Psoas muscle (tissue), 7 donors: ENCODE measurements at regions not wholly inside any gene's neighbourhood (a gene's known extent, or its start where the extent isn't known, plus 50 kb on each side); places are given as distances from the start of the nearest gene placed in this dataset.

Source experiments
- ATAC-seq, 4 donors: fragments of 200-7000 bp; cut with Tn5 transposase; one replicate each; pipeline ENCODE4 v1.9.1; 2020; ENCODE audit warnings: moderate library complexity in 3 of 4, mild to moderate bottlenecking in 2 of 4
- DNase-seq, 2 donors: peaks; one replicate each; pipeline ENCODE4 v3.0.0-alpha.2; 2020
- H3K27ac ChIP-seq: fragments of 200-600 bp; one replicate; pipeline ENCODE4 v1.8.0; 2022
- H3K27me3 ChIP-seq, 3 donors: fragments of 200-600 bp in 1 of 3; one replicate each; pipeline versions ENCODE4 v1.6.1 to v1.8.0; 2013 to 2022; ENCODE audit warnings: low read length in 2 of 3, mild to moderate bottlenecking in 2 of 3, moderate library complexity in 1 of 3; ENCODE audit not compliant: insufficient read depth in 3 of 3
- H3K36me3 ChIP-seq, 2 donors: fragments of 200-600 bp in 1 of 2; one replicate each; pipeline versions ENCODE4 v1.6.1 to v1.8.0; 2013 to 2022; ENCODE audit warnings: low read depth in 1 of 2, mild to moderate bottlenecking in 1 of 2, moderate library complexity in 1 of 2; ENCODE audit not compliant: insufficient read depth in 1 of 2
- H3K4me1 ChIP-seq: fragments of 200-600 bp; one replicate; pipeline ENCODE4 v1.8.0; 2022
- H3K4me3 ChIP-seq: fragments of 200-600 bp; one replicate; pipeline ENCODE4 v1.8.0; 2022; ENCODE audit warnings: mild to moderate bottlenecking
- H3K9me3 ChIP-seq: fragments of 200-600 bp; one replicate; pipeline ENCODE4 v1.8.0; 2022
- WGBS, 3 donors: extraction: QIAGEN DNeasy Blood & Tissue Kit; methylation state at CpG; one replicate each; pipeline versions ENCODE4 v1.1.6 to v1.1.7; 2013; 5-methylcytosine and 5-hydroxymethylcytosine counted together
- intact Hi-C, 2 donors: fragments of 100-400 bp; cut with DNase I; formaldehyde crosslinking; loops; one replicate each; pipeline versions ENCODE4 v1.11.0 to v1.14.2; 2022
- TF ChIP-seq, protein P1 (sequence below): fragments of 200-600 bp; IDR thresholded peaks from one replicate; pipeline ENCODE4 v1.8.0; 2022; ENCODE audit warnings: antibody characterized with exemption
- donor health status: healthy with polysubstance abuse.
- donor health status: DM: no; HTN: no; CAD: no; lungs with moderate emphysema.
- donor health status: Bipolar disorder and iron deficiency.
- donor health status: healthy.
- donor health status: DM: yes; HTN: yes; CAD: no.
- donor health status: DM: no; HTN: no; CAD: no.
- donor health status: DM: yes; HTN: yes; CAD: no.

DNA sequence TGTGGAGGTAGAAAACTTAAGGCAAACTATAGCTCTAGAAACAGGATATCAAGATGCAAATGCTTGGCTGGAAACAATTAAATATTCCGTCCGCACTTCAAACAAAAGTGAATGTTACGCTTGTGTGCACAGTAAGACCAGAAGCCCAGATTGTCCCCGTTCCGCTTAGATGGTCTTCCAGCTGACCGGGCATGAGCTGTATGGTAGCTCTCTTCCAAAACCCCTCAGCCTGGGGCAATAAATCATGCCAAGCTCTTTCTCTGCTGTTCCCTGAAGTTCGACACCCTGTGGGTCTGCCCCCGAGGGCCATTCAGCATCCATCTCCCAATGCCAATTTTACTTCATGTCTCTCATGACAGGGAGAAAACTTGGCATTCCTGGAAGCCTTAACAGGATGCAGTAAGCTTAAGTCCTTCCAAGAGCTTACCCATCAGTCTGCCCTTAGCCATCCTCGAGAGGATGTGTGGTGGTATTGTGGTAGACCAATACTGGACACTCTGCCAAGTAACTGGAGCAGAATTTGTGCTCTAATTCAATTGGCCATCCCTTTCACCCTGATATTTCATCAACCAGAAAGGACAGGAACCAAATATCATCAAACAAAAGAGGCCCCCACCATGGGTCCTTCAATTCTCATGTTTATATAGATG lies 70.7 kb upstream of the RANBP6 start:
- no peak overlapping the region for H3K27ac ChIP-seq
- H3K36me3 ChIP-seq = no peaks in the 10 kb centered on the region
- H3K9me3 ChIP-seq = no peaks in the 10 kb centered on the region
- TF ChIP-seq, protein P1, sequence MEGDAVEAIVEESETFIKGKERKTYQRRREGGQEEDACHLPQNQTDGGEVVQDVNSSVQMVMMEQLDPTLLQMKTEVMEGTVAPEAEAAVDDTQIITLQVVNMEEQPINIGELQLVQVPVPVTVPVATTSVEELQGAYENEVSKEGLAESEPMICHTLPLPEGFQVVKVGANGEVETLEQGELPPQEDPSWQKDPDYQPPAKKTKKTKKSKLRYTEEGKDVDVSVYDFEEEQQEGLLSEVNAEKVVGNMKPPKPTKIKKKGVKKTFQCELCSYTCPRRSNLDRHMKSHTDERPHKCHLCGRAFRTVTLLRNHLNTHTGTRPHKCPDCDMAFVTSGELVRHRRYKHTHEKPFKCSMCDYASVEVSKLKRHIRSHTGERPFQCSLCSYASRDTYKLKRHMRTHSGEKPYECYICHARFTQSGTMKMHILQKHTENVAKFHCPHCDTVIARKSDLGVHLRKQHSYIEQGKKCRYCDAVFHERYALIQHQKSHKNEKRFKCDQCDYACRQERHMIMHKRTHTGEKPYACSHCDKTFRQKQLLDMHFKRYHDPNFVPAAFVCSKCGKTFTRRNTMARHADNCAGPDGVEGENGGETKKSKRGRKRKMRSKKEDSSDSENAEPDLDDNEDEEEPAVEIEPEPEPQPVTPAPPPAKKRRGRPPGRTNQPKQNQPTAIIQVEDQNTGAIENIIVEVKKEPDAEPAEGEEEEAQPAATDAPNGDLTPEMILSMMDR = no peak
- ATAC-seq (no peak), DNase-seq (no peak)
- H3K4me3 ChIP-seq = no peak overlapping the region
- intact Hi-C loops = no loop called here
- 75 to 81% (median 81%) methylated on average over 9 of the region's 9 CpGs for WGBS, 3 donors
- peaks cover 15% of the 10 kb centered on the region for H3K4me1 ChIP-seq
- peaks cover 0 to 2% (median 0%) of the 10 kb centered on the region in 3 donors for H3K27me3 ChIP-seq

DNA sequence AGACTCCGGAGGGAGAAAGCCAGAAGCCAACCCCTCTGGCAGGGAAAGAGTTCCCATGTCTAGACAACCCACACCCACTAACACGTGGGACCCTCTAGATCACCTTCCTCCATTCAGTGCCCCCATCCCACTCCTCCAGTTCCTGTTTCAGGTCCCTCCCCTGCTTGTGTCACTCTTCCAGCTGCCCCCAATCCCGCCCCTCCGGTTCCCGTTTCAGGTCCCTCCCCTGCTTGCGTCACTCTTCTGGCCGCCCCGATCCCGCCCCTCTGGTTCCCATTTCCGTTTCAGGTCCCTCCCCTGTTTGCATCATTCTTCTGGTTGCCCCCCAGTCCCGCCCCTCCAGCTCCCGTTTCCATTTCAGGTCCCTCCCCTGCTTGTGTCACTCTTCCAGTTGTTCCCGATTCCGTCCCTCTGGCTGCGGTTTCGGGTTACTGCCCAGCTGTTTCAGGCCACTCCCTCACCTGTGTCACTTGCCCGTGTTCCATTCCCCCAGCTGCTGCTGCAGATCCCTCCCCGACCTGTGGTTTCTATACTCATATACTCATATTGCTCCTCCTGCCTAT lies 64.8 kb upstream of the RANBP6 start:
- ATAC-seq = peak; percentile 96 to 98 (median 96)
- Histone ChIP-seq H3K27me3 (peaks cover 0 to 2% (median 0%) of the 10 kb centered on the region in 3 donors), H3K4me1 (no peaks in the 10 kb centered on the region), H3K36me3 (no peaks in the 10 kb centered on the region), H3K27ac (peak overlapping the region; percentile 79), H3K9me3 (no peaks in the 10 kb centered on the region), H3K4me3 (peak overlapping the region; percentile 60)
- intact Hi-C loops = no loop called here
- DNase-seq = peak; percentile 86 to 93
- TF ChIP-seq, protein P1 = no peak
- WGBS, 3 donors = 9 to 24% (median 14%) methylated on average over 18 of the region's 18 CpGs

DNA sequence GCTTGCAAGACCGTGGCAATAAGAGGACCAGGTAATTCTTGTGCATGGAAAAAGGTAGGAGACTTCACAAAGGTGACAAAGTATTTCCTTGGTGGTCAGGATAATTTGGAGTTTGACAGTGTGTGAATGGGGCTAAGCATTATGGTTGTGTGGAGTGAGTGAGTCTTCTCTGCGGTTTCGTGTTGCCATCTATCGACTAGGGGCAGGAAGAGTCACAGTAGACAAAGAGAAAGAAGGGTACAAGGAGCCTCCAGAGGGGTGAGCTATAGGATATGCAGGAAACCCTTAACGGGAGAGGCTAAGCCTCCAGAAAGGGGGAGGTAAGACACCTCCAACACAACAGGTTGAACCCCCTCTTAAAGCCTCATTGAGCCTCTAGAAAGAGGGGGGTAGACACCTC lies 64.0 kb upstream of the RANBP6 start:
- intact Hi-C loops = no loop called here
- TF ChIP-seq, protein P1 = no peak
- 82 to 87% (median 84%) methylated on average over 5 of the region's 5 CpGs for WGBS, 3 donors
- Histone ChIP-seq H3K4me3 (peak overlapping the region; percentile 60), H3K27ac (no peak overlapping the region), H3K27me3 (no peaks in the 10 kb centered on the region), H3K36me3 (no peaks in the 10 kb centered on the region), H3K9me3 (no peaks in the 10 kb centered on the region), H3K4me1 (no peaks in the 10 kb centered on the region)
- ATAC-seq (peak in 1 of 4 donors; percentile 20), DNase-seq (no peak)

DNA sequence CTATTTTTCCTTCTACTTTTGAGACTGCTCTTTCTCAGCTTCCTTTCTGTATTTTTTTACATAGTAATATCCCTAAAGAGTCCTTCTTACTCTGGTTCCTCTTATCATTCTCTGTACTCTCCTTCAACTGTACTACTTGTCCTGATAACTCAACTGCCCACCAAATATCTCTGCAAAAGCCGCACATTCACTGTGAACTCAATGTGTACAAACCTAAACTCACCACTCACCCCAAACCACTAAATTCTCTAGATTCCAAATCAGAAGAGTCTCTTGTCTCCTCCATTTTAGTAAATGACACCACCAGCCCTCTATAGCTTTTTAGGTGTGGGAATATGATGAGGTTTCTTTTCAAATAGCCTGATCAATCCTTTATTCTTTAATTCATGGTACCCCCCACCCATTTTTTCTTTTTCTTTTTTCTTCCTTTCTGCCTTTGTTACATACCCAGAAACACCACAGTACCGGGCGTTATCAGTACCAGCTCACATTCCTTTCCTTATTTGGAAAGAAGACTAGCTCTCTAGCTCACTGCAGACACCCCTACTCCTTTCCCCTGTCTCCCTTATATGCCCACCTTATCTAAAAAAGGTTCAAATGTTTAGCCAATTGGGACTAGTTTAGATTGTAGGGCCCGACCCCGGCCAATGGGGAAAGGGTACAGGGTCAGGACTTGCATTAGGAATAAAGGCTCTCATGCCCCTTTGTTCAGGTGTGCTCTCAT lies 63.1 kb upstream of the RANBP6 start:
- 78 to 89% (median 80%) methylated on average over 5 of the region's 5 CpGs for WGBS, 3 donors
- TF ChIP-seq, protein P1 = no peak

More for the DNA sequence above, 63.1 kb upstream of the RANBP6 start:
- intact Hi-C loops = no loop called here
- H3K36me3 ChIP-seq = no peaks in the 10 kb centered on the region
- H3K27me3 ChIP-seq = no peaks in the 10 kb centered on the region
- no peaks in the 10 kb centered on the region for H3K9me3 ChIP-seq
- no peak overlapping the region for H3K27ac ChIP-seq
- no peak overlapping the region for H3K4me3 ChIP-seq
- no peaks in the 10 kb centered on the region for H3K4me1 ChIP-seq
- DNase-seq = no peak
- no peak for ATAC-seq
